GM19025 (cell line): ENCODE measurements at regions not wholly inside any gene's neighbourhood (a gene's known extent, or its start where the extent isn't known, plus 50 kb on each side); places are given as distances from the start of the nearest gene placed in this dataset.
"Not testable (repeated sequence)": the region's sequence is repeated elsewhere in the genome, so short reads cannot be mapped to it uniquely, and the experiment has no call there.

Source experiments
- ATAC-seq: cut with Tn5 transposase; IDR thresholded peaks from one replicate; pipeline ENCODE4 v1.9.1; 2021; ENCODE audit warnings: mild to moderate bottlenecking, low read depth, moderate library complexity; ENCODE audit not compliant: unreplicated experiment

- ATAC-seq = no peak
These were observed 185.0 kb upstream of the NRXN3 start for GRCh38 chr14:77985211-77985615.

GRCh38 chr14:77986773-77987172, 183.4 kb upstream of the NRXN3 start:
- no peak for ATAC-seq

- no peak for ATAC-seq
These were observed 181.9 kb upstream of the NRXN3 start for GRCh38 chr14:77988096-77988870.

- no peak for ATAC-seq
These were observed 181.2 kb upstream of the NRXN3 start for GRCh38 chr14:77988970-77989369.

- ATAC-seq = no peak
These were observed 180.7 kb upstream of the NRXN3 start for GRCh38 chr14:77989441-77989991.

GRCh38 chr14:77990337-77990736, 179.8 kb upstream of the NRXN3 start:
- no peak for ATAC-seq

GRCh38 chr14:77991128-77991772, 178.9 kb upstream of the NRXN3 start:
- ATAC-seq = no peak

- ATAC-seq = no peak
These were observed 164.8 kb upstream of the NRXN3 start for GRCh38 chr14:78005325-78005724.

GRCh38 chr14:78007160-78007559, 163.0 kb upstream of the NRXN3 start:
- no peak for ATAC-seq

- no peak for ATAC-seq
These were observed 159.5 kb upstream of the NRXN3 start for GRCh38 chr14:78010688-78011087.

- not testable (repeated sequence) for ATAC-seq
These were observed 156.3 kb upstream of the NRXN3 start for GRCh38 chr14:78013911-78014310.

- ATAC-seq = no peak
These were observed 153.6 kb upstream of the NRXN3 start for GRCh38 chr14:78016532-78016931.

GRCh38 chr14:78018283-78018682, 151.9 kb upstream of the NRXN3 start:
- ATAC-seq = no peak

- ATAC-seq = peak; percentile 70
These were observed 148.1 kb upstream of the NRXN3 start for GRCh38 chr14:78022059-78022458.

- ATAC-seq = no peak
These were observed 147.1 kb upstream of the NRXN3 start for GRCh38 chr14:78023112-78023511.

- no peak for ATAC-seq
These were observed 141.7 kb upstream of the NRXN3 start for GRCh38 chr14:78028471-78028870.

GRCh38 chr14:78029601-78030372, 140.4 kb upstream of the NRXN3 start:
- ATAC-seq = no peak

- ATAC-seq = no peak
These were observed 126.8 kb upstream of the NRXN3 start for GRCh38 chr14:78043349-78043748.

- no peak for ATAC-seq
These were observed 122.1 kb upstream of the NRXN3 start for GRCh38 chr14:78048120-78048519.

GRCh38 chr14:78056890-78057289, 113.3 kb upstream of the NRXN3 start:
- not testable (repeated sequence) for ATAC-seq

GRCh38 chr14:78070344-78070743, 99.8 kb upstream of the NRXN3 start:
- no peak for ATAC-seq
